Smooth muscle cell (in vitro differentiated cells): ENCODE measurements at regions not wholly inside any gene's neighbourhood (a gene's known extent, or its start where the extent isn't known, plus 50 kb on each side); places are given as distances from the start of the nearest gene placed in this dataset.

Source experiments
- DNase-seq: peaks from one replicate; lab custom pipeline; 2025; ENCODE audit not compliant: unreplicated experiment; lab: John Stamatoyannopoulos, UW
- H2AFZ ChIP-seq: fragments of 200-600 bp; sonication (generic); 2 replicates; pipeline ENCODE4 v1.6.0; 2016; ENCODE audit warnings: antibody characterized with exemption, low read depth, mild to moderate bottlenecking
- H3F3A ChIP-seq: fragments of 200-600 bp; sonication (generic); 2 replicates; pipeline ENCODE4 v1.6.0; 2017; ENCODE audit warnings: antibody characterized with exemption, low read depth
- H3K27ac ChIP-seq: fragments of 200-600 bp; sonication (generic); 2 replicates; pipeline ENCODE4 v1.5.1; 2016; ENCODE audit warnings: low read depth, mild to moderate bottlenecking
- H3K27me3 ChIP-seq: fragments of 200-600 bp; sonication (generic); 2 replicates; pipeline ENCODE4 v1.6.1; 2016; ENCODE audit warnings: low read depth, mild to moderate bottlenecking
- H3K36me3 ChIP-seq: fragments of 200-600 bp; sonication (generic); 2 replicates; pipeline ENCODE4 v1.5.1; 2016; ENCODE audit warnings: low read depth
- H3K4me1 ChIP-seq: fragments of 200-600 bp; sonication (generic); 2 replicates; pipeline ENCODE4 v1.5.1; 2016; ENCODE audit warnings: low read depth
- H3K4me2 ChIP-seq: fragments of 200-600 bp; sonication (generic); 2 replicates; pipeline ENCODE4 v1.6.0; 2016; ENCODE audit warnings: mild to moderate bottlenecking
- H3K4me3 ChIP-seq: fragments of 200-600 bp; sonication (generic); 2 replicates; pipeline ENCODE4 v1.5.1; 2016; ENCODE audit warnings: mild to moderate bottlenecking
- H3K79me2 ChIP-seq: fragments of 200-600 bp; sonication (generic); 2 replicates; pipeline ENCODE4 v1.6.0; 2016; ENCODE audit warnings: low read depth, mild to moderate bottlenecking
- H3K9ac ChIP-seq: fragments of 200-600 bp; sonication (generic); 2 replicates; pipeline ENCODE4 v1.6.0; 2016; ENCODE audit warnings: low read depth
- H3K9me3 ChIP-seq: fragments of 200-600 bp; sonication (generic); replicated peaks from 2 replicates; pipeline ENCODE4 v1.5.1; 2016; ENCODE audit warnings: low read depth
- H4K20me1 ChIP-seq: fragments of 200-600 bp; sonication (generic); 2 replicates; pipeline ENCODE4 v1.6.0; 2016; ENCODE audit warnings: low read depth
- WGBS: methylation state at CpG from one replicate; pipeline ENCODE4 v1.1.7; 2016; ENCODE audit warnings: low lambda C conversion rate; 5-methylcytosine and 5-hydroxymethylcytosine counted together
- TF ChIP-seq, protein P1 (sequence below): fragments of 200-600 bp; sonication (generic); IDR thresholded peaks from 2 replicates; pipeline ENCODE4 v1.5.1; 2017; ENCODE audit warnings: borderline replicate concordance, mild to moderate bottlenecking, antibody characterized with exemption; ENCODE audit not compliant: insufficient read depth, poor library complexity, severe bottlenecking

DNA sequence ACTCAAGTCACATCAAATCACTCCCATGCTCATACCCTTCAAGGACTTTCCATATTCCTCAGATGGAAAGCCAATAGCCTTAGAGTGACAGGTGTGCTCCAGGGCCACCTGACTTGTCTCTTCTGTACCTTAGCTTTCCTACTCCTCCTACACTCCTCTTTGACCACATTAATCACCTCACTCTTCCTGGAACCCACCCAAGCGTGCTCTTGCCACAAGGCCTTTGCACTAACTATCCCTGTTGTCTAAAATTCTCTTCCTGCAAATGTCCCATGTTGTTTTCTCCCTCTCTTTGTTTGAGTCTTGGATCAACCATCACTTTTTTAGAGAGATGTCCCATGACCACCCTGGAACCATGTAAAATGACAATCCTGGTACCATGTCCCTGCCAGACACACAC is 244.1 kb downstream of the AASDHPPT start:
- TF ChIP-seq, protein P1, sequence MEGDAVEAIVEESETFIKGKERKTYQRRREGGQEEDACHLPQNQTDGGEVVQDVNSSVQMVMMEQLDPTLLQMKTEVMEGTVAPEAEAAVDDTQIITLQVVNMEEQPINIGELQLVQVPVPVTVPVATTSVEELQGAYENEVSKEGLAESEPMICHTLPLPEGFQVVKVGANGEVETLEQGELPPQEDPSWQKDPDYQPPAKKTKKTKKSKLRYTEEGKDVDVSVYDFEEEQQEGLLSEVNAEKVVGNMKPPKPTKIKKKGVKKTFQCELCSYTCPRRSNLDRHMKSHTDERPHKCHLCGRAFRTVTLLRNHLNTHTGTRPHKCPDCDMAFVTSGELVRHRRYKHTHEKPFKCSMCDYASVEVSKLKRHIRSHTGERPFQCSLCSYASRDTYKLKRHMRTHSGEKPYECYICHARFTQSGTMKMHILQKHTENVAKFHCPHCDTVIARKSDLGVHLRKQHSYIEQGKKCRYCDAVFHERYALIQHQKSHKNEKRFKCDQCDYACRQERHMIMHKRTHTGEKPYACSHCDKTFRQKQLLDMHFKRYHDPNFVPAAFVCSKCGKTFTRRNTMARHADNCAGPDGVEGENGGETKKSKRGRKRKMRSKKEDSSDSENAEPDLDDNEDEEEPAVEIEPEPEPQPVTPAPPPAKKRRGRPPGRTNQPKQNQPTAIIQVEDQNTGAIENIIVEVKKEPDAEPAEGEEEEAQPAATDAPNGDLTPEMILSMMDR, result no peak

DNA sequence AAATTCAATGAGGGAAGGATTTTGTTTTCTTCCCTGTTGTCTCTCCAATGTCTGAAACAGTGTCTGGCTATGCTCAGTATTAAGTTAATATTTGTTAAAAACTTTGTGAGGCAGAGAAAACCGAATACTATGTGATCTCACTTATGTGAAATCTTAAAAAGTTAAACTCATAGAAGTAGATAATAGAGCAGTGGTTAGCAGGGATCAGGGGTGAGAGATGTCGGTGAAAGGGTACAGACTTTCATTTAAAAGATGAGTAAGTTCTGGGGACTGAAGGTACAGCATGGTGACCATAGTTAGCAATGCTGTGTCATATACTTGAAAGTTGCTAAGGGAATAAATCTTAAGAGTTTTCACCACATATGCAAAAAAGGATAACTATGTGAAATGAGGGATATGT is 244.6 kb downstream of the AASDHPPT start:
- H3K4me2 ChIP-seq, result no peak overlapping the region
- WGBS, result 83% methylated on average over 2 of the region's 2 CpGs
- no peak for DNase-seq
- H3K79me2 ChIP-seq, result no peaks in the 10 kb centered on the region
- H3K36me3 ChIP-seq, result no peaks in the 10 kb centered on the region
- no peaks in the 10 kb centered on the region for H3F3A ChIP-seq
- no peak overlapping the region for H3K9ac ChIP-seq
- no peak overlapping the region for H2AFZ ChIP-seq
- H4K20me1 ChIP-seq, result no peaks in the 10 kb centered on the region
- no peaks in the 10 kb centered on the region for H3K9me3 ChIP-seq
- H3K27ac ChIP-seq, result no peak overlapping the region
- TF ChIP-seq, protein P1, result no peak
- H3K27me3 ChIP-seq, result no peaks in the 10 kb centered on the region
- no peaks in the 10 kb centered on the region for H3K4me1 ChIP-seq
- no peak overlapping the region for H3K4me3 ChIP-seq

More for the DNA sequence above, 244.1 kb downstream of the AASDHPPT start:
- DNase-seq, result no peak
- no peaks in the 10 kb centered on the region for H3K79me2 ChIP-seq
- H3K9ac ChIP-seq, result no peak overlapping the region
- no peaks in the 10 kb centered on the region for H3K4me1 ChIP-seq
- no peak overlapping the region for H3K27ac ChIP-seq
- H3F3A ChIP-seq, result no peaks in the 10 kb centered on the region
- no peak overlapping the region for H3K4me2 ChIP-seq
- H4K20me1 ChIP-seq, result no peaks in the 10 kb centered on the region
- 96% methylated on average over 1 of the region's 1 CpG for WGBS
- no peak overlapping the region for H3K4me3 ChIP-seq
- no peaks in the 10 kb centered on the region for H3K9me3 ChIP-seq
- no peaks in the 10 kb centered on the region for H3K27me3 ChIP-seq
- no peak overlapping the region for H2AFZ ChIP-seq
- no peaks in the 10 kb centered on the region for H3K36me3 ChIP-seq

DNA sequence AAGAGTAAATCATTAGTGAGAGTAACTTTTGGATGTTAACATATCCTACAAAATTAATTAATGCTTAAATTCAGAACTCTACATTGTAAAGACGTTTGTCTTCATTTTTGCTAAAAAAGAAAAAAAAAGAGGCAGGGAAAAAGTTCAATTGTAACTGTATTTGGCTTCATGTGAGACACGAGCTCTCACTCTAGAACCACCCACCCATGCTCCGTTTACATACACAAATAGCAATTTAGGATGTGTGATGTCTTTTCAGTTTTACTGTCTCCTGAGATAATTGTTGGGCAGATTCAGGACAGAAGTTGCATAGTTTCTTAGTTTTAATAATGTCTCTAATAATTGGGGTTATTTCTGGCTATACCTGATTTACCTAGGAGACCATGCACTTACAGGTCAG is 248.6 kb downstream of the AASDHPPT start:
- Histone ChIP-seq H3K4me3 (no peak overlapping the region), H3K4me1 (no peaks in the 10 kb centered on the region), H4K20me1 (no peaks in the 10 kb centered on the region), H3K4me2 (no peak overlapping the region), H3K9ac (no peak overlapping the region), H3K27ac (no peak overlapping the region), H2AFZ (no peak overlapping the region), H3F3A (no peaks in the 10 kb centered on the region), H3K79me2 (no peaks in the 10 kb centered on the region), H3K9me3 (no peaks in the 10 kb centered on the region), H3K27me3 (no peaks in the 10 kb centered on the region), H3K36me3 (no peaks in the 10 kb centered on the region)
- no peak for DNase-seq
- WGBS, result 87% methylated on average over 3 of the region's 3 CpGs
- TF ChIP-seq, protein P1, result no peak

DNA sequence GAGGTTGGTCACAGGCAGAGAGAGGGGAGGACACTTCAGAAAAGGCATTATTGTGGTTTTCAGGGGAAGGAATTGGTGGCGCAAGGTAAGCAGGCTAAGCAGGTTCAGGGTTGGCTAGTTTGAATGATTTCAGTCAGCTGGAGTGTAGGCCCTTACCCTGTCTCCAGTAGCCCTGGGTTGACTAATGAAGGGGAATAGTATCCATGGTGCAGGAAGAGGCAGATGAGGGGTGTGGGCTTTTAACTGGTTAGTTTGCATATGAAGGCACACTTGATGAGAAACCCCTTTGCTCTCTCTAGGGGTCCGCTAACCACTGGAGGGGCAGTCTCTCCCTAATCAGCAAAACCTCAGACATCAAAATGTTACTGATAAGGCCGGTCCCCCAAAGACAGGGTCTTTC is 249.7 kb downstream of the AASDHPPT start:
- no peaks in the 10 kb centered on the region for H3K4me1 ChIP-seq
- TF ChIP-seq, protein P1, result no peak
- no peaks in the 10 kb centered on the region for H3K79me2 ChIP-seq
- H3K4me3 ChIP-seq, result no peak overlapping the region
- H3K27me3 ChIP-seq, result no peaks in the 10 kb centered on the region
- H3K9me3 ChIP-seq, result no peaks in the 10 kb centered on the region
- no peaks in the 10 kb centered on the region for H4K20me1 ChIP-seq
- H3K4me2 ChIP-seq, result no peak overlapping the region
- H3K36me3 ChIP-seq, result no peaks in the 10 kb centered on the region
- no peak overlapping the region for H3K27ac ChIP-seq
- H3F3A ChIP-seq, result no peaks in the 10 kb centered on the region
- H3K9ac ChIP-seq, result no peak overlapping the region
- no peak overlapping the region for H2AFZ ChIP-seq
- no peak for DNase-seq
- WGBS, result 70% methylated on average over 3 of the region's 3 CpGs
